ENCODE measurements at regions not wholly inside any gene's neighbourhood (a gene's known extent, or its start where the extent isn't known, plus 50 kb on each side); places are given as distances from the start of the nearest gene placed in this dataset.

GRCh38 chr2:142734770-142735169 is 142.7 kb upstream of the KYNU start:
- TF ChIP-seq CTCF (IDR thresholded peaks at IDR 0.05) (no peak), EP300 (IDR thresholded peaks at IDR 0.05) (no peak), POLR2A (IDR thresholded peaks at IDR 0.05; ENCODE audit: low read length) (no peak), FOSL2 (IDR thresholded peaks at IDR 0.05) (no peak), FOSL2 (CRISPR knock-in tag; IDR thresholded peaks at IDR 0.05) (no peak), RAD21 (conservative IDR thresholded peaks at IDR 0.05 in 1 of 2, IDR thresholded peaks at IDR 0.05 in 1 of 2) (no peak)

All from A549 (cell line).